Nephron progenitor cell (in vitro differentiated cells): ENCODE measurements at regions not wholly inside any gene's neighbourhood (a gene's known extent, or its start where the extent isn't known, plus 50 kb on each side); places are given as distances from the start of the nearest gene placed in this dataset.
A peak's percentile ranks its signal among the peaks of the same experiment; 100 is the strongest.

Experiments used
- DNase-seq: peaks from one replicate; pipeline ENCODE4 v3.0.0; 2021
- H3K27ac Mint-ChIP-seq: 2 replicates; pipeline ENCODE4 v1.8.0; 2021; ENCODE audit warnings: mild to moderate bottlenecking, moderate library complexity, mixed read lengths
- H3K27me3 Mint-ChIP-seq: 2 replicates; pipeline ENCODE4 v1.8.0; 2021; ENCODE audit warnings: mild to moderate bottlenecking, low read depth, mixed read lengths; ENCODE audit not compliant: poor library complexity
- H3K36me3 Mint-ChIP-seq: 2 replicates; pipeline ENCODE4 v1.8.0; 2021; ENCODE audit warnings: low read depth, mixed read lengths
- H3K4me1 Mint-ChIP-seq: 2 replicates; pipeline ENCODE4 v1.8.0; 2021; ENCODE audit warnings: mixed read lengths
- H3K4me3 Mint-ChIP-seq: 2 replicates; pipeline ENCODE4 v1.8.0; 2021; ENCODE audit warnings: mild to moderate bottlenecking, moderate library complexity, mixed read lengths
- H3K9me3 Mint-ChIP-seq: 2 replicates; pipeline ENCODE4 v1.8.0; 2021; ENCODE audit warnings: mild to moderate bottlenecking, moderate library complexity, mixed read lengths
- CTCF ChIP-seq: fragments of 200-600 bp; sonication (generic); IDR thresholded peaks from 2 replicates; pipeline ENCODE4 v1.5.0; 2021; ENCODE audit warnings: antibody characterized with exemption

GRCh38 chr16:59881376-59881775, 1147.3 kb upstream of the GOT2 start:
- no peak for DNase-seq
- peaks cover 12% of the 10 kb centered on the region for H3K4me1 Mint-ChIP-seq
- H3K4me3 Mint-ChIP-seq: no peak overlapping the region
- H3K9me3 Mint-ChIP-seq: no peaks in the 10 kb centered on the region
- H3K27me3 Mint-ChIP-seq: no peaks in the 10 kb centered on the region
- no peak for TF ChIP-seq CTCF
- H3K36me3 Mint-ChIP-seq: no peaks in the 10 kb centered on the region
- H3K27ac Mint-ChIP-seq: no peak overlapping the region

- H3K4me1 Mint-ChIP-seq: peaks cover 5% of the 10 kb centered on the region
- H3K4me3 Mint-ChIP-seq: no peak overlapping the region
- TF ChIP-seq CTCF: no peak
- no peaks in the 10 kb centered on the region for H3K36me3 Mint-ChIP-seq
- H3K27ac Mint-ChIP-seq: no peak overlapping the region
- DNase-seq: no peak
- no peaks in the 10 kb centered on the region for H3K9me3 Mint-ChIP-seq
- H3K27me3 Mint-ChIP-seq: no peaks in the 10 kb centered on the region
Observed at GRCh38 chr16:59880611-59881010, 1146.5 kb upstream of the GOT2 start.

GRCh38 chr16:59878999-59879398, 1144.9 kb upstream of the GOT2 start:
- DNase-seq: no peak
- no peak for TF ChIP-seq CTCF
- H3K27me3 Mint-ChIP-seq: no peaks in the 10 kb centered on the region
- no peak overlapping the region for H3K4me3 Mint-ChIP-seq
- no peak overlapping the region for H3K27ac Mint-ChIP-seq
- H3K9me3 Mint-ChIP-seq: no peaks in the 10 kb centered on the region
- no peaks in the 10 kb centered on the region for H3K36me3 Mint-ChIP-seq
- H3K4me1 Mint-ChIP-seq: peaks cover 4% of the 10 kb centered on the region

GRCh38 chr16:59878479-59878878, 1144.4 kb upstream of the GOT2 start:
- H3K27me3 Mint-ChIP-seq: no peaks in the 10 kb centered on the region
- H3K27ac Mint-ChIP-seq: no peak overlapping the region
- TF ChIP-seq CTCF: no peak
- no peaks in the 10 kb centered on the region for H3K9me3 Mint-ChIP-seq
- H3K4me3 Mint-ChIP-seq: no peak overlapping the region
- no peaks in the 10 kb centered on the region for H3K36me3 Mint-ChIP-seq
- peaks cover 4% of the 10 kb centered on the region for H3K4me1 Mint-ChIP-seq
- DNase-seq: no peak

- Mint-ChIP-seq H3K36me3 (no peaks in the 10 kb centered on the region), H3K27me3 (no peaks in the 10 kb centered on the region), H3K4me3 (no peak overlapping the region), H3K9me3 (peaks cover 5% of the 10 kb centered on the region), H3K4me1 (peaks cover 14% of the 10 kb centered on the region), H3K27ac (peak overlapping the region; percentile 88)
- no peak for DNase-seq
- no peak for TF ChIP-seq CTCF
Observed at GRCh38 chr16:59864981-59865666, 1131.0 kb upstream of the GOT2 start.

GRCh38 chr16:59859676-59860402, 1125.7 kb upstream of the GOT2 start:
- DNase-seq: no peak
- Mint-ChIP-seq H3K4me1 (peaks cover 8% of the 10 kb centered on the region), H3K9me3 (no peaks in the 10 kb centered on the region), H3K36me3 (no peaks in the 10 kb centered on the region), H3K27ac (no peak overlapping the region), H3K4me3 (no peak overlapping the region), H3K27me3 (no peaks in the 10 kb centered on the region)
- TF ChIP-seq CTCF: no peak
